ENCODE measurements at regions not wholly inside any gene's neighbourhood (a gene's known extent, or its start where the extent isn't known, plus 50 kb on each side); places are given as distances from the start of the nearest gene placed in this dataset.
"Not testable (repeated sequence)": the region's sequence is repeated elsewhere in the genome, so short reads cannot be mapped to it uniquely, and the experiment has no call there.

DNA sequence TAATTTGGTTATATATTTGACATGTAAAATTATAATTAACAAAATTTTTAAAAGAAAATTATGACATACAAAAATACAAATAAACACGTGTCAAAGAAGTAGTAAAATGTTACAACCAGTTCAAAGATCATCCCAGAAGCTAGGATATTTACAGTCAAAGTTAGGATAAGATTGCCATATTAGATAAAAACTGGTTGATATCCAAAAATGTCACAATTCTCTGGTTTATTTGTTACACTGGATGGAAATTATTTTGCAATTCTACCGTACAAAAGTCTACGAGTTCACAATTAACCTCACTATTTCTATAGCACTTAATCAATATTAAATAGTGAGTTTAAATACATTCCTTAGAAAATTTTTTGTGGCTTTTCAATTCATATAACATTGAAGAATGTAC is 673.8 kb downstream of the GBE1 start:
- TF ChIP-seq CTCF (IDR thresholded peaks at IDR 0.05; ENCODE audit: control extremely low read depth, extremely low read depth, low read depth, missing control alignments): no peak
- ChIA-PET POLR2A (no interaction called here), CTCF (no interaction called here)
- DNase-seq (ENCODE audit: extremely low spot score): no peak

DNA sequence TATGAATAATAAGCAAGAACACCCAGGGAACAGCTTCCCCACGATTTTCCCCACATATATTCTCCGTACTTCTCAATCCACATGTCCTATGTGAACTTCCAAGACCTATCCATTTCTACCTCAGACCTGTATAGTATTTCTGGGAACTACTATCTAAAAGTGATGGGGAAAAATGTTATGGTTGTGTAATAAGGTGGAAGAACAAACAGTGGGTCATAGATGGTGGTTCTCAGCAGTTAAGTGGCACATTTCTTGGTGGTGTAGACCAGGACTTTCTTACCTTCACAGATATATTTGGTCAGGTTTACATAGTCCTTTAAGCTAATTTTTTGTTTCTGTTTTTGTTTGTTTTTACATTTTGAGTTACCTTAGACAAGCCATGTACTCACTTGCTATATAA is 675.1 kb downstream of the GBE1 start:
- POLR2A ChIA-PET: no interaction called here
- TF ChIP-seq CTCF (IDR thresholded peaks at IDR 0.05; ENCODE audit: control extremely low read depth, extremely low read depth, low read depth, missing control alignments): no peak
- CTCF ChIA-PET: no interaction called here
- DNase-seq (ENCODE audit: extremely low spot score): no peak

- no peak for TF ChIP-seq CTCF (IDR thresholded peaks at IDR 0.05; ENCODE audit: control extremely low read depth, extremely low read depth, low read depth, missing control alignments)
- CTCF ChIA-PET: interaction anchor here (1.2 kb wide), 1 partner anchor 13 kb away, joined by 4 read pairs; no protein-coding TSS in a partner anchor
- POLR2A ChIA-PET: no interaction called here
- no peak for DNase-seq (ENCODE audit: extremely low spot score)
Observed at GRCh38 chr3:81080608-81081007, 680.8 kb downstream of the GBE1 start.

DNA sequence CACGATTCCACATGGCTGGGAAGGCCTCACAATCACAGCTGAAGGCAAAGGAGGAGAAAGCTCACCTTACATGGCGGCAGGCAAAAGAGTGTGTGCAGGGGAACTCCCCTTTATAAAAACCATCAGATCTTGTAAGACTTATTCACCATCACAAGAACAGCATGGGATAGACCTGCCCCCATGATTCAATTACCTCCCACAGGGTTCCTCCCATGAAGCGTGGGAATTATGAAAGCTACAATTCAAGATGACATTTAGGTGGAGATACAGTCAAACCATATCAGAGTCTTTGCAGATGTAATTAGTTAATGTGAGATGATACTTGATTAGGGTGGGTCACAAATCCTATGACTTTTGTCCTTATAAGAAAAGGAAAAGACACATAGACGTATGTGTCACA is 688.9 kb downstream of the GBE1 start:
- no peak for DNase-seq (ENCODE audit: extremely low spot score)
- CTCF ChIA-PET: no interaction called here
- TF ChIP-seq CTCF (IDR thresholded peaks at IDR 0.05; ENCODE audit: control extremely low read depth, extremely low read depth, low read depth, missing control alignments): no peak
- POLR2A ChIA-PET: no interaction called here

- CTCF ChIA-PET: interaction anchor here (1.4 to 1.7 kb wide), 2 partner anchors 11 to 12 kb away, joined by 4 to 5 read pairs; no protein-coding TSS in a partner anchor
- POLR2A ChIA-PET: no interaction called here
- TF ChIP-seq CTCF (IDR thresholded peaks at IDR 0.05; ENCODE audit: control extremely low read depth, extremely low read depth, low read depth, missing control alignments): no peak
- DNase-seq (ENCODE audit: extremely low spot score): no peak
Observed at GRCh38 chr3:81068546-81068945, 692.9 kb downstream of the GBE1 start.

- TF ChIP-seq CTCF (IDR thresholded peaks at IDR 0.05; ENCODE audit: control extremely low read depth, extremely low read depth, low read depth, missing control alignments): no peak
- no peak for DNase-seq (ENCODE audit: extremely low spot score)
- POLR2A ChIA-PET: no interaction called here
- CTCF ChIA-PET: interaction anchor here (1.0 kb wide), 1 partner anchor 11 kb away, joined by 3 read pairs; no protein-coding TSS in a partner anchor
Observed at GRCh38 chr3:81063896-81064295, 697.5 kb downstream of the GBE1 start.

GRCh38 chr3:81051133-81051532 is 710.3 kb downstream of the GBE1 start:
- POLR2A ChIA-PET; DNase-seq (ENCODE audit: extremely low spot score); CTCF ChIA-PET: not testable (repeated sequence)
